OCI-LY1 (cell line): ENCODE measurements at regions not wholly inside any gene's neighbourhood (a gene's known extent, or its start where the extent isn't known, plus 50 kb on each side); places are given as distances from the start of the nearest gene placed in this dataset.

Experiments
- EZH2 ChIP-seq: fragments of 200-600 bp; sonication (generic), shearing (Covaris generic); IDR thresholded peaks from 2 replicates; pipeline ENCODE4 v1.8.0; 2017; ENCODE audit warnings: borderline replicate concordance, mixed run types, mild to moderate bottlenecking, antibody characterized with exemption, low read length, moderate library complexity, mixed read lengths
- TF ChIP-seq, protein P1 (sequence below): fragments of 200-600 bp; sonication (generic), shearing (Covaris generic); IDR thresholded peaks from 2 replicates; pipeline ENCODE4 v1.5.1; 2017; ENCODE audit warnings: mild to moderate bottlenecking, antibody characterized with exemption, low read length, moderate library complexity, mixed read lengths

DNA sequence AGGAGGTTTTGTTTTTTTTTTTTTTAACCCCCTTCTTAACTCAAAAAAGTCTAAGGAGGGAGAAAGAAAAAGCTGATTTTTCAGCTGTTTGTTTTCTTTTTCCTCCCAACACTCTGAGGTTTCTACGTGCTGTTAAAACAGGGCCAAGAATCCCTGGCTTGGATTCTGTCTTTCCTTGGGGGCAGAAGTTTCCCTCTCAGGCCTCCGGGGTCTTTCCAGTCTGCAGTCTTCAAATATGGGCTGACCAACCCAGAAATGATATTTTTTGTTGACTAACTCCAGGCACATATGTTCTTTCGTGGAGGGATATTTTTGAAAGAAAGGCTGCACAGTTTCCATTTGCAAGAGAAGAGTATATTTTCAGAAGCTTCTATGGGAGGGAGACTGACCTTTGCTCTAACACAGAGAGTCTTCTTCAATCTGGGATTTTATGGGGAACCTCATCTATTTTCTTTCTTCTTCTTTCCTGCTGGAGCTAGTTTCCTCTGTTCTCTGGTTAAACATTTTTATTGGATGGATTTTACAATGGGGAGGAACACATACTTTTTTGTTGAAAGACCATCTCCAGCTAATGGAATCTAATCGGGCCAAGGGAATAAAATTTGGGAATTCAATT is 93.3 kb upstream of the SPRED2 start:
- TF ChIP-seq, protein P1, sequence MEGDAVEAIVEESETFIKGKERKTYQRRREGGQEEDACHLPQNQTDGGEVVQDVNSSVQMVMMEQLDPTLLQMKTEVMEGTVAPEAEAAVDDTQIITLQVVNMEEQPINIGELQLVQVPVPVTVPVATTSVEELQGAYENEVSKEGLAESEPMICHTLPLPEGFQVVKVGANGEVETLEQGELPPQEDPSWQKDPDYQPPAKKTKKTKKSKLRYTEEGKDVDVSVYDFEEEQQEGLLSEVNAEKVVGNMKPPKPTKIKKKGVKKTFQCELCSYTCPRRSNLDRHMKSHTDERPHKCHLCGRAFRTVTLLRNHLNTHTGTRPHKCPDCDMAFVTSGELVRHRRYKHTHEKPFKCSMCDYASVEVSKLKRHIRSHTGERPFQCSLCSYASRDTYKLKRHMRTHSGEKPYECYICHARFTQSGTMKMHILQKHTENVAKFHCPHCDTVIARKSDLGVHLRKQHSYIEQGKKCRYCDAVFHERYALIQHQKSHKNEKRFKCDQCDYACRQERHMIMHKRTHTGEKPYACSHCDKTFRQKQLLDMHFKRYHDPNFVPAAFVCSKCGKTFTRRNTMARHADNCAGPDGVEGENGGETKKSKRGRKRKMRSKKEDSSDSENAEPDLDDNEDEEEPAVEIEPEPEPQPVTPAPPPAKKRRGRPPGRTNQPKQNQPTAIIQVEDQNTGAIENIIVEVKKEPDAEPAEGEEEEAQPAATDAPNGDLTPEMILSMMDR, result no peak
- TF ChIP-seq EZH2, result no peak
